OCI-LY3 (cell line): ENCODE measurements at regions not wholly inside any gene's neighbourhood (a gene's known extent, or its start where the extent isn't known, plus 50 kb on each side); places are given as distances from the start of the nearest gene placed in this dataset.

ENCODE experiments used
- H2AFZ ChIP-seq: fragments of 200-600, 300-600 bp; shearing (Covaris generic); 2 replicates; pipeline ENCODE4 v1.6.0; 2014; ENCODE audit warnings: antibody characterized with exemption, low read depth, low read length
- H3K27ac ChIP-seq: fragments of 200-600, 300-600 bp; sonication (generic); 2 replicates; pipeline ENCODE4 v1.5.1; 2014; ENCODE audit warnings: mild to moderate bottlenecking, low read length, moderate library complexity, mixed read lengths
- H3K27me3 ChIP-seq: fragments of 200-600, 300-600 bp; sonication (generic); 2 replicates; pipeline ENCODE4 v1.6.1; 2014; ENCODE audit warnings: low read depth, low read length, mixed read lengths
- H3K36me3 ChIP-seq: fragments of 200-600, 300-600 bp; sonication (generic); replicated peaks from 2 replicates; pipeline ENCODE3; 2014; ENCODE audit warnings: low read depth, low read length, mixed read lengths
- H3K4me1 ChIP-seq: fragments of 300-600, 200-600 bp; sonication (generic); 2 replicates; pipeline ENCODE4 v1.6.1; 2014; ENCODE audit warnings: low read length, mixed read lengths
- H3K4me2 ChIP-seq: fragments of 200-600, 300-600 bp; sonication (generic); 2 replicates; pipeline ENCODE4 v1.6.1; 2014; ENCODE audit warnings: low read length, mixed read lengths
- H3K4me3 ChIP-seq: fragments of 300-600, 200-600 bp; sonication (generic); 2 replicates; pipeline ENCODE4 v1.5.1; 2014; ENCODE audit warnings: antibody characterized with exemption, mild to moderate bottlenecking, low read length, moderate library complexity
- H3K79me2 ChIP-seq: fragments of 300-600, 200-600 bp; shearing (Covaris generic); 2 replicates; pipeline ENCODE4 v1.6.1; 2014; ENCODE audit warnings: mild to moderate bottlenecking, low read length, mixed read lengths
- H3K9ac ChIP-seq: fragments of 300-600, 200-600 bp; shearing (Covaris generic); 2 replicates; pipeline ENCODE4 v1.6.0; 2014; ENCODE audit warnings: mild to moderate bottlenecking, low read length, moderate library complexity
- H3K9me3 ChIP-seq: fragments of 200-600, 300-600 bp; shearing (Covaris generic); 2 replicates; pipeline ENCODE4 v1.6.1; 2014; ENCODE audit warnings: low read length, mixed read lengths; ENCODE audit not compliant: insufficient read depth
- H4K20me1 ChIP-seq: fragments of 200-600, 300-600 bp; sonication (generic); 2 replicates; pipeline ENCODE4 v1.6.1; 2016; ENCODE audit warnings: low read length, mixed read lengths; ENCODE audit not compliant: insufficient read depth
- CTCF ChIP-seq: fragments of 200-600, 300-600 bp; sonication (generic); IDR thresholded peaks from 2 replicates; pipeline ENCODE4 v1.5.1; 2014; ENCODE audit warnings: antibody characterized with exemption, low read length, low read depth
- EZH2phosphoT487 ChIP-seq: fragments of 200-600 bp; shearing (Covaris generic); IDR thresholded peaks from 2 replicates; pipeline ENCODE4 v1.6.1; 2018; ENCODE audit warnings: antibody characterized with exemption, mixed run types, low read depth

- H3K4me2 ChIP-seq, result no peak overlapping the region
- H3K4me3 ChIP-seq, result no peak overlapping the region
- H3K79me2 ChIP-seq, result no peaks in the 10 kb centered on the region
- no peak overlapping the region for H3K27ac ChIP-seq
- H3K9me3 ChIP-seq, result no peaks in the 10 kb centered on the region
- no peaks in the 10 kb centered on the region for H4K20me1 ChIP-seq
- H2AFZ ChIP-seq, result no peak overlapping the region
- no peak for TF ChIP-seq EZH2phosphoT487
- TF ChIP-seq CTCF, result no peak
- H3K4me1 ChIP-seq, result no peaks in the 10 kb centered on the region
- H3K9ac ChIP-seq, result no peak overlapping the region
- no peaks in the 10 kb centered on the region for H3K27me3 ChIP-seq
- no peaks in the 10 kb centered on the region for H3K36me3 ChIP-seq
These were observed 326.2 kb downstream of the TSHZ3 start for GRCh38 chr19:31023038-31023437.

GRCh38 chr19:31018936-31019335 is 330.3 kb downstream of the TSHZ3 start:
- Histone ChIP-seq H4K20me1 (no peaks in the 10 kb centered on the region), H3K9ac (no peak overlapping the region), H2AFZ (no peak overlapping the region), H3K79me2 (no peaks in the 10 kb centered on the region), H3K4me3 (no peak overlapping the region), H3K9me3 (no peaks in the 10 kb centered on the region), H3K4me2 (no peak overlapping the region), H3K27ac (no peak overlapping the region), H3K4me1 (no peaks in the 10 kb centered on the region), H3K36me3 (no peaks in the 10 kb centered on the region), H3K27me3 (no peaks in the 10 kb centered on the region)
- TF ChIP-seq CTCF (no peak), EZH2phosphoT487 (no peak)

DNA sequence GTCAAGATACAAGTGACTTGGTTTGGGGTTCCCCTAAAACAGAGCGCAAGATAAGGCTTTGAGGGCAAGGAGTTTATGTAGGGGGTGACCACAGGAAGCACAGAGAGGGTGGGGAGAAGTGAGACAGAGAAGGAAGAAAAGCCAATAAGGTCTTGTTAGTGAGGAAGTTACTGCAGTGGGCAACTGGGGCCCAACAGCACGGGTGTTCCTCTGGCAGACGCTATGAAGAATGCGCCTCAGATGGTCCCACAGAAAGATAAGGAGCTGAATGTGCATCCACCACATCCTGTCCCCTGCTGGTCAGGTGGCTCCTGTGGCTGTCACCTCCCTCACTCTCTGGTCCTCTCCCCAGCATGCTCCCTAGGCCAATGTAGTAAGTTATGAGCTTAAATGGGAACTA is 333.5 kb downstream of the TSHZ3 start:
- no peaks in the 10 kb centered on the region for H4K20me1 ChIP-seq
- no peak overlapping the region for H3K4me2 ChIP-seq
- TF ChIP-seq EZH2phosphoT487 (no peak), CTCF (no peak)

GRCh38 chr19:31014668-31015067 is 334.6 kb downstream of the TSHZ3 start:
- TF ChIP-seq CTCF, result no peak
- TF ChIP-seq EZH2phosphoT487, result no peak
- H3K4me2 ChIP-seq, result no peak overlapping the region
- H3K9ac ChIP-seq, result no peak overlapping the region
- no peaks in the 10 kb centered on the region for H3K79me2 ChIP-seq
- H3K4me1 ChIP-seq, result no peaks in the 10 kb centered on the region
- no peak overlapping the region for H2AFZ ChIP-seq
- no peaks in the 10 kb centered on the region for H3K27me3 ChIP-seq
- no peaks in the 10 kb centered on the region for H3K36me3 ChIP-seq
- no peaks in the 10 kb centered on the region for H4K20me1 ChIP-seq
- H3K27ac ChIP-seq, result no peak overlapping the region
- H3K9me3 ChIP-seq, result no peaks in the 10 kb centered on the region
- H3K4me3 ChIP-seq, result no peak overlapping the region

More for the DNA sequence above, 333.5 kb downstream of the TSHZ3 start:
- Histone ChIP-seq H3K9ac (no peak overlapping the region), H3K9me3 (no peaks in the 10 kb centered on the region), H3K27ac (no peak overlapping the region), H3K27me3 (no peaks in the 10 kb centered on the region), H3K36me3 (no peaks in the 10 kb centered on the region), H3K4me1 (no peaks in the 10 kb centered on the region), H2AFZ (no peak overlapping the region), H3K79me2 (no peaks in the 10 kb centered on the region), H3K4me3 (no peak overlapping the region)
